ENCODE measurements at regions not wholly inside any gene's neighbourhood (a gene's known extent, or its start where the extent isn't known, plus 50 kb on each side); places are given as distances from the start of the nearest gene placed in this dataset.

GRCh38 chr6:40961831-40962230 lies 77.2 kb downstream of the UNC5CL start:
- no peak overlapping the region for H2AFZ ChIP-seq (ENCODE audit: low read length)
- no peak overlapping the region for H2BK120ac ChIP-seq (ENCODE audit: low read depth, low read length)
- H3K4ac ChIP-seq (ENCODE audit: low read length): no peak overlapping the region
- H4K91ac ChIP-seq (ENCODE audit: low read depth, low read length, poor library complexity): no peak overlapping the region
- H2BK15ac ChIP-seq (ENCODE audit: low read length): no peak overlapping the region
- no peaks in the 10 kb centered on the region for H3K79me1 ChIP-seq (ENCODE audit: low read depth, low read length)
- H4K8ac ChIP-seq (ENCODE audit: low read depth, low read length): no peak overlapping the region
- no peak overlapping the region for H3K9ac ChIP-seq (ENCODE audit: low read depth, low read length, poor library complexity)
- no CpG with 5 or more reads among the region's 4 CpGs for WGBS, 2 donors (ENCODE audit: extremely low coverage in 2 of 2, insufficient read length in 2 of 2, insufficient replicate concordance in 1 of 2)
- H3K23ac ChIP-seq (ENCODE audit: low read depth, low read length, poor library complexity): no peak overlapping the region
- H2AK5ac ChIP-seq (ENCODE audit: low read depth, low read length): no peak overlapping the region
- no peak overlapping the region for H2BK5ac ChIP-seq (ENCODE audit: low read length)
- H3K36me3 ChIP-seq (replicated peaks in 1 of 2; ENCODE audit: control insufficient read depth in 2 of 2, insufficient read depth in 2 of 2, low read length in 2 of 2): no peaks in the 10 kb centered on the region
- H3K14ac ChIP-seq (ENCODE audit: low read length): no peak overlapping the region
- no peak overlapping the region for H3K18ac ChIP-seq (ENCODE audit: low read length)
- no peaks in the 10 kb centered on the region for H3K27me3 ChIP-seq (ENCODE audit: control insufficient read depth in 3 of 3, insufficient read depth in 3 of 3, low read depth in 1 of 3, low read length in 3 of 3)
- no peak overlapping the region for H3K4me3 ChIP-seq (ENCODE audit: low read length in 2 of 2)
- peaks cover 0 to 5% of the 10 kb centered on the region in 2 donors for H3K4me1 ChIP-seq (ENCODE audit: control insufficient read depth in 2 of 2, insufficient read depth in 1 of 2, low read depth in 1 of 2, low read length in 2 of 2)
- no peak overlapping the region for H3K4me2 ChIP-seq (ENCODE audit: insufficient read depth, low read length, poor library complexity, severe bottlenecking)
- H2BK12ac ChIP-seq (ENCODE audit: low read length): no peak overlapping the region
- DNase-seq (ENCODE audit: low spot score): no peak
- H3K9me3 ChIP-seq (replicated peaks in 1 of 2; ENCODE audit: control insufficient read depth in 2 of 2, insufficient read depth in 1 of 2, low read depth in 1 of 2, low read length in 2 of 2): no peaks in the 10 kb centered on the region
- no peak overlapping the region for H3K27ac ChIP-seq (replicated peaks; ENCODE audit: low read length)

- H3K23ac ChIP-seq (ENCODE audit: low read depth, low read length, poor library complexity): peak overlapping the region; percentile 14
- H3K36me3 ChIP-seq (replicated peaks in 1 of 2; ENCODE audit: control insufficient read depth in 2 of 2, insufficient read depth in 2 of 2, low read length in 2 of 2): no peaks in the 10 kb centered on the region
- no peak overlapping the region for H3K4me3 ChIP-seq (ENCODE audit: low read length in 2 of 2)
- H2BK120ac ChIP-seq (ENCODE audit: low read depth, low read length): no peak overlapping the region
- no peak overlapping the region for H2BK5ac ChIP-seq (ENCODE audit: low read length)
- H2BK12ac ChIP-seq (ENCODE audit: low read length): peak overlapping the region; percentile 36
- no peak for DNase-seq (ENCODE audit: low spot score)
- H3K4me1 ChIP-seq (ENCODE audit: control insufficient read depth in 2 of 2, insufficient read depth in 1 of 2, low read depth in 1 of 2, low read length in 2 of 2): peaks cover 0 to 5% of the 10 kb centered on the region in 2 donors
- H4K91ac ChIP-seq (ENCODE audit: low read depth, low read length, poor library complexity): no peak overlapping the region
- H3K27me3 ChIP-seq (ENCODE audit: control insufficient read depth in 3 of 3, insufficient read depth in 3 of 3, low read depth in 1 of 3, low read length in 3 of 3): no peaks in the 10 kb centered on the region
- no peaks in the 10 kb centered on the region for H3K79me1 ChIP-seq (ENCODE audit: low read depth, low read length)
- no peak overlapping the region for H3K14ac ChIP-seq (ENCODE audit: low read length)
- no peak overlapping the region for H3K4ac ChIP-seq (ENCODE audit: low read length)
- H3K4me2 ChIP-seq (ENCODE audit: insufficient read depth, low read length, poor library complexity, severe bottlenecking): no peak overlapping the region
- H2AK5ac ChIP-seq (ENCODE audit: low read depth, low read length): peak overlapping the region; percentile 5
- H3K27ac ChIP-seq (replicated peaks; ENCODE audit: low read length): no peak overlapping the region
- no peak overlapping the region for H3K18ac ChIP-seq (ENCODE audit: low read length)
- H4K8ac ChIP-seq (ENCODE audit: low read depth, low read length): no peak overlapping the region
- no peaks in the 10 kb centered on the region for H3K9me3 ChIP-seq (replicated peaks in 1 of 2; ENCODE audit: control insufficient read depth in 2 of 2, insufficient read depth in 1 of 2, low read depth in 1 of 2, low read length in 2 of 2)
- H2AFZ ChIP-seq (ENCODE audit: low read length): no peak overlapping the region
- H3K9ac ChIP-seq (ENCODE audit: low read depth, low read length, poor library complexity): no peak overlapping the region
- H2BK15ac ChIP-seq (ENCODE audit: low read length): no peak overlapping the region
- no CpG with 5 or more reads among the region's 14 CpGs for WGBS, 2 donors (ENCODE audit: extremely low coverage in 2 of 2, insufficient read length in 2 of 2, insufficient replicate concordance in 1 of 2)
Measured at GRCh38 chr6:40960742-40961430, 78.1 kb downstream of the UNC5CL start.

- no peak for DNase-seq (ENCODE audit: low spot score)
- no peak overlapping the region for H3K9ac ChIP-seq (ENCODE audit: low read depth, low read length, poor library complexity)
Measured at GRCh38 chr6:40959781-40960327, 79.2 kb downstream of the UNC5CL start.

DNA sequence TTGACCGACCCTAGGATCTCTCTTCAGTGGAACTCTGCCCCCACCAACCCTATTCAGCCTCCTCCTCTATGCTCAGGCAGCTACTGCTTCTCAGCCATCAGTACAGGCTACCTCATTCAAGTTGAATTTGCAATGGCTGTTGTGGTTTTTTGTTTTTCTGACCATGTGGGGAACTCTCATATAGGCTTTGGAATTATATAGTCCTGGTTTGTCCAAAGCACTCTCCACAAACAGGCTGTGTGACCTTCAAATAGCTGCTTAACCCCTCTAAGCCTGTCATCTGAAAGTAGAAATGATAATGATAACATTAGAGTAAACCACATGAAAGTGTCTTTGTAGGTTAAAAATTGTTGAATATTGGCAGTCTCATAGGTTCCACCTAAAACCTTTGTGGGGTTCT lies 80.3 kb downstream of the UNC5CL start:
- Histone ChIP-seq H4K8ac (ENCODE audit: low read depth, low read length) (no peak overlapping the region), H2BK15ac (ENCODE audit: low read length) (no peak overlapping the region), H3K36me3 (replicated peaks in 1 of 2; ENCODE audit: control insufficient read depth in 2 of 2, insufficient read depth in 2 of 2, low read length in 2 of 2) (no peaks in the 10 kb centered on the region), H3K18ac (ENCODE audit: low read length) (no peak overlapping the region), H2AK5ac (ENCODE audit: low read depth, low read length) (no peak overlapping the region), H3K4ac (ENCODE audit: low read length) (no peak overlapping the region), H3K9ac (ENCODE audit: low read depth, low read length, poor library complexity) (no peak overlapping the region), H3K14ac (ENCODE audit: low read length) (no peak overlapping the region), H3K79me1 (ENCODE audit: low read depth, low read length) (no peaks in the 10 kb centered on the region), H3K9me3 (replicated peaks in 1 of 2; ENCODE audit: control insufficient read depth in 2 of 2, insufficient read depth in 1 of 2, low read depth in 1 of 2, low read length in 2 of 2) (no peaks in the 10 kb centered on the region), H2AFZ (ENCODE audit: low read length) (no peak overlapping the region), H3K27me3 (ENCODE audit: control insufficient read depth in 3 of 3, insufficient read depth in 3 of 3, low read depth in 1 of 3, low read length in 3 of 3) (no peaks in the 10 kb centered on the region), H2BK120ac (ENCODE audit: low read depth, low read length) (no peak overlapping the region), H3K4me2 (ENCODE audit: insufficient read depth, low read length, poor library complexity, severe bottlenecking) (no peak overlapping the region), H2BK5ac (ENCODE audit: low read length) (no peak overlapping the region), H3K4me3 (ENCODE audit: low read length in 2 of 2) (no peak overlapping the region), H3K27ac (replicated peaks; ENCODE audit: low read length) (no peak overlapping the region), H3K23ac (ENCODE audit: low read depth, low read length, poor library complexity) (no peak overlapping the region), H2BK12ac (ENCODE audit: low read length) (no peak overlapping the region), H4K91ac (ENCODE audit: low read depth, low read length, poor library complexity) (no peak overlapping the region), H3K4me1 (ENCODE audit: control insufficient read depth in 2 of 2, insufficient read depth in 1 of 2, low read depth in 1 of 2, low read length in 2 of 2) (peaks cover 0 to 5% of the 10 kb centered on the region in 2 donors)
- no CpG with 5 or more reads among the region's 1 CpG for WGBS, 2 donors (ENCODE audit: extremely low coverage in 2 of 2, insufficient read length in 2 of 2, insufficient replicate concordance in 1 of 2)
- DNase-seq (ENCODE audit: low spot score): no peak

More at GRCh38 chr6:40959781-40960327, 79.2 kb downstream of the UNC5CL start:
- H3K4me1 ChIP-seq (ENCODE audit: control insufficient read depth in 2 of 2, insufficient read depth in 1 of 2, low read depth in 1 of 2, low read length in 2 of 2): peaks cover 0 to 5% of the 10 kb centered on the region in 2 donors
- no peak overlapping the region for H4K8ac ChIP-seq (ENCODE audit: low read depth, low read length)
- no peaks in the 10 kb centered on the region for H3K27me3 ChIP-seq (ENCODE audit: control insufficient read depth in 3 of 3, insufficient read depth in 3 of 3, low read depth in 1 of 3, low read length in 3 of 3)
- H3K23ac ChIP-seq (ENCODE audit: low read depth, low read length, poor library complexity): no peak overlapping the region
- H3K27ac ChIP-seq (replicated peaks; ENCODE audit: low read length): no peak overlapping the region
- no peak overlapping the region for H3K4me3 ChIP-seq (ENCODE audit: low read length in 2 of 2)
- no peak overlapping the region for H3K4ac ChIP-seq (ENCODE audit: low read length)
- no peak overlapping the region for H2BK15ac ChIP-seq (ENCODE audit: low read length)
- no peak overlapping the region for H2AFZ ChIP-seq (ENCODE audit: low read length)
- no peak overlapping the region for H2AK5ac ChIP-seq (ENCODE audit: low read depth, low read length)
- no peaks in the 10 kb centered on the region for H3K36me3 ChIP-seq (replicated peaks in 1 of 2; ENCODE audit: control insufficient read depth in 2 of 2, insufficient read depth in 2 of 2, low read length in 2 of 2)
- no peak overlapping the region for H2BK12ac ChIP-seq (ENCODE audit: low read length)
- no peaks in the 10 kb centered on the region for H3K9me3 ChIP-seq (replicated peaks in 1 of 2; ENCODE audit: control insufficient read depth in 2 of 2, insufficient read depth in 1 of 2, low read depth in 1 of 2, low read length in 2 of 2)
- WGBS, 2 donors (ENCODE audit: extremely low coverage in 2 of 2, insufficient read length in 2 of 2, insufficient replicate concordance in 1 of 2): no CpG with 5 or more reads among the region's 2 CpGs
- no peak overlapping the region for H2BK120ac ChIP-seq (ENCODE audit: low read depth, low read length)
- no peak overlapping the region for H3K14ac ChIP-seq (ENCODE audit: low read length)
- no peak overlapping the region for H2BK5ac ChIP-seq (ENCODE audit: low read length)
- no peak overlapping the region for H3K4me2 ChIP-seq (ENCODE audit: insufficient read depth, low read length, poor library complexity, severe bottlenecking)
- no peak overlapping the region for H4K91ac ChIP-seq (ENCODE audit: low read depth, low read length, poor library complexity)
- H3K79me1 ChIP-seq (ENCODE audit: low read depth, low read length): no peaks in the 10 kb centered on the region
- H3K18ac ChIP-seq (ENCODE audit: low read length): no peak overlapping the region
